Breast epithelium (tissue), 3 donors: ENCODE measurements at regions not wholly inside any gene's neighbourhood (a gene's known extent, or its start where the extent isn't known, plus 50 kb on each side); places are given as distances from the start of the nearest gene placed in this dataset.

ENCODE experiments used
- POLR2A ChIP-seq: fragments of 450-650 bp; IDR thresholded peaks from one replicate; pipeline ENCODE4 v1.6.1; 2016; ENCODE audit warnings: antibody characterized with exemption, mild to moderate bottlenecking, moderate library complexity
- POLR2AphosphoS5 ChIP-seq, 3 donors: sonication (generic); formaldehyde crosslinking; IDR thresholded peaks; one replicate each; pipeline ENCODE4 v1.6.1; 2017; ENCODE audit warnings: antibody characterized with exemption in 3 of 3
- TF ChIP-seq, protein P1 (sequence below), 3 donors: fragments of 450-650 bp; IDR thresholded peaks; one replicate each; pipeline ENCODE4 v1.5.1; 2016 to 2017; ENCODE audit warnings: antibody characterized with exemption in 3 of 3, mild to moderate bottlenecking in 3 of 3, moderate library complexity in 3 of 3

DNA sequence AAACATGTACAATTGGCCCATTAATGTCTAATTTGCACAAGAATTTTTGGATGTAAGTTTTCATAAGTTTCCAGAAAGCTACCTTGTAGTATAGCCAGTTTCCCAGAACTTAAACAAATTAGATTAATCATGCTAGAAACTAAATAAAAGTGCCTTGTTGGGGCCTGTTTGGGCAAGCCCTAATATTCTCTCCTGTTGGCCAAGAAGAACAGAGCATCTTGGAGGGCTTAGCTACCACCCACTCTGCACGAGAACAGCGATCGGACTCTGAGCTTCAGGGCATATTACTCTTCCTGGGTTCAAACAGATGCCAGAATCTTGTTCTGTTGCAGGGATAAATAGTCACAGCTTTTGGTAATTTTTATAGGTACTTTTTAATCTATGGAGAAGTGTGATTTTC is 88.2 kb downstream of the GAS1 start:
- TF ChIP-seq, protein P1, sequence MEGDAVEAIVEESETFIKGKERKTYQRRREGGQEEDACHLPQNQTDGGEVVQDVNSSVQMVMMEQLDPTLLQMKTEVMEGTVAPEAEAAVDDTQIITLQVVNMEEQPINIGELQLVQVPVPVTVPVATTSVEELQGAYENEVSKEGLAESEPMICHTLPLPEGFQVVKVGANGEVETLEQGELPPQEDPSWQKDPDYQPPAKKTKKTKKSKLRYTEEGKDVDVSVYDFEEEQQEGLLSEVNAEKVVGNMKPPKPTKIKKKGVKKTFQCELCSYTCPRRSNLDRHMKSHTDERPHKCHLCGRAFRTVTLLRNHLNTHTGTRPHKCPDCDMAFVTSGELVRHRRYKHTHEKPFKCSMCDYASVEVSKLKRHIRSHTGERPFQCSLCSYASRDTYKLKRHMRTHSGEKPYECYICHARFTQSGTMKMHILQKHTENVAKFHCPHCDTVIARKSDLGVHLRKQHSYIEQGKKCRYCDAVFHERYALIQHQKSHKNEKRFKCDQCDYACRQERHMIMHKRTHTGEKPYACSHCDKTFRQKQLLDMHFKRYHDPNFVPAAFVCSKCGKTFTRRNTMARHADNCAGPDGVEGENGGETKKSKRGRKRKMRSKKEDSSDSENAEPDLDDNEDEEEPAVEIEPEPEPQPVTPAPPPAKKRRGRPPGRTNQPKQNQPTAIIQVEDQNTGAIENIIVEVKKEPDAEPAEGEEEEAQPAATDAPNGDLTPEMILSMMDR (IDR thresholded peaks at IDR 0.05), result no peak
- TF ChIP-seq POLR2AphosphoS5 (IDR thresholded peaks at IDR 0.05) (no peak), POLR2A (no peak)
